BLaER1 (cell line): ENCODE measurements at regions not wholly inside any gene's neighbourhood (a gene's known extent, or its start where the extent isn't known, plus 50 kb on each side); places are given as distances from the start of the nearest gene placed in this dataset.

Experiments used
- H3K27ac ChIP-seq: shearing (Covaris generic); formaldehyde crosslinking; 2 replicates; pipeline ENCODE4 v1.8.1; 2022
- H3K27me3 ChIP-seq: shearing (Covaris generic); formaldehyde crosslinking; 2 replicates; pipeline ENCODE4 v1.8.1; 2022
- H3K36me3 ChIP-seq: shearing (Covaris generic); formaldehyde crosslinking; 2 replicates; pipeline ENCODE4 v1.8.1; 2022
- H3K4me1 ChIP-seq: shearing (Covaris generic); formaldehyde crosslinking; 2 replicates; pipeline ENCODE4 v1.8.1; 2022
- H3K4me2 ChIP-seq: shearing (Covaris generic); formaldehyde crosslinking; 2 replicates; pipeline ENCODE4 v1.8.1; 2022
- H3K4me3 ChIP-seq: shearing (Covaris generic); formaldehyde crosslinking; 2 replicates; pipeline ENCODE4 v1.8.1; 2022
- H3K9ac ChIP-seq: shearing (Covaris generic); formaldehyde crosslinking; 2 replicates; pipeline ENCODE4 v1.8.1; 2022
- H3K9me3 ChIP-seq: shearing (Covaris generic); formaldehyde crosslinking; 2 replicates; pipeline ENCODE4 v1.8.1; 2022
- H4K20me1 ChIP-seq: shearing (Covaris generic); formaldehyde crosslinking; 2 replicates; pipeline ENCODE4 v1.8.1; 2022
- Cebpa-rat ChIP-seq: shearing (Covaris generic); IDR thresholded peaks from 2 replicates; pipeline ENCODE4 v1.8.1; 2022

GRCh38 chr2:16037808-16038457 lies 97.6 kb downstream of the MYCN start:
- Histone ChIP-seq H3K4me2 (no peak overlapping the region), H3K9ac (no peak overlapping the region), H3K9me3 (no peaks in the 10 kb centered on the region), H3K27me3 (no peaks in the 10 kb centered on the region), H3K4me3 (no peak overlapping the region), H3K36me3 (no peaks in the 10 kb centered on the region), H4K20me1 (no peaks in the 10 kb centered on the region), H3K27ac (no peak overlapping the region), H3K4me1 (peaks cover 15% of the 10 kb centered on the region)
- no peak for TF ChIP-seq Cebpa-rat

- Histone ChIP-seq H3K27me3 (no peaks in the 10 kb centered on the region), H3K4me2 (no peak overlapping the region), H3K27ac (no peak overlapping the region), H3K36me3 (no peaks in the 10 kb centered on the region), H3K9ac (no peak overlapping the region), H4K20me1 (no peaks in the 10 kb centered on the region), H3K9me3 (no peaks in the 10 kb centered on the region), H3K4me1 (peaks cover 15% of the 10 kb centered on the region), H3K4me3 (no peak overlapping the region)
- no peak for TF ChIP-seq Cebpa-rat
Observed at GRCh38 chr2:16036951-16037350, 96.6 kb downstream of the MYCN start.

- Histone ChIP-seq H3K27ac (no peak overlapping the region), H4K20me1 (no peaks in the 10 kb centered on the region), H3K27me3 (no peaks in the 10 kb centered on the region), H3K9ac (no peak overlapping the region), H3K4me1 (peaks cover 15% of the 10 kb centered on the region), H3K9me3 (no peaks in the 10 kb centered on the region), H3K4me3 (no peak overlapping the region), H3K4me2 (peak overlapping the region; percentile 34), H3K36me3 (no peaks in the 10 kb centered on the region)
- no peak for TF ChIP-seq Cebpa-rat
Observed at GRCh38 chr2:16035747-16036745, 95.7 kb downstream of the MYCN start.

GRCh38 chr2:16034975-16035746 lies 94.8 kb downstream of the MYCN start:
- Histone ChIP-seq H3K4me3 (no peak overlapping the region), H3K27me3 (no peaks in the 10 kb centered on the region), H4K20me1 (no peaks in the 10 kb centered on the region), H3K9me3 (no peaks in the 10 kb centered on the region), H3K9ac (no peak overlapping the region), H3K4me2 (peak overlapping the region; percentile 34; the same call in 1 of the 2 replicates), H3K27ac (no peak overlapping the region), H3K4me1 (peaks cover 15% of the 10 kb centered on the region), H3K36me3 (no peaks in the 10 kb centered on the region)
- TF ChIP-seq Cebpa-rat: no peak

GRCh38 chr2:16034151-16034974 lies 94.0 kb downstream of the MYCN start:
- Histone ChIP-seq H3K9me3 (no peaks in the 10 kb centered on the region), H3K36me3 (no peaks in the 10 kb centered on the region), H3K27me3 (no peaks in the 10 kb centered on the region), H3K4me2 (0 out of 2 replicates have a peak overlapping the region, but pooled peaks have one; percentile 5), H3K27ac (no peak overlapping the region), H3K9ac (no peak overlapping the region), H3K4me3 (no peak overlapping the region), H4K20me1 (no peaks in the 10 kb centered on the region), H3K4me1 (peaks cover 10% of the 10 kb centered on the region)
- TF ChIP-seq Cebpa-rat: no peak

- Histone ChIP-seq H3K4me1 (peaks cover 10% of the 10 kb centered on the region), H3K9ac (no peak overlapping the region), H3K27me3 (no peaks in the 10 kb centered on the region), H3K27ac (no peak overlapping the region), H3K4me2 (no peak overlapping the region), H4K20me1 (no peaks in the 10 kb centered on the region), H3K36me3 (no peaks in the 10 kb centered on the region), H3K9me3 (no peaks in the 10 kb centered on the region), H3K4me3 (no peak overlapping the region)
- TF ChIP-seq Cebpa-rat: no peak
Observed at GRCh38 chr2:16033032-16033293, 92.6 kb downstream of the MYCN start.

GRCh38 chr2:16032282-16033031 lies 92.1 kb downstream of the MYCN start:
- no peaks in the 10 kb centered on the region for H3K27me3 ChIP-seq
- H4K20me1 ChIP-seq: no peaks in the 10 kb centered on the region
- H3K9ac ChIP-seq: no peak overlapping the region
- H3K36me3 ChIP-seq: no peaks in the 10 kb centered on the region
- H3K9me3 ChIP-seq: no peaks in the 10 kb centered on the region
- H3K4me1 ChIP-seq: peaks cover 10% of the 10 kb centered on the region
- no peak overlapping the region for H3K27ac ChIP-seq
- H3K4me2 ChIP-seq: no peak overlapping the region
- H3K4me3 ChIP-seq: no peak overlapping the region
- no peak for TF ChIP-seq Cebpa-rat

- no peak overlapping the region for H3K4me3 ChIP-seq
- no peak overlapping the region for H3K4me2 ChIP-seq
- no peaks in the 10 kb centered on the region for H4K20me1 ChIP-seq
- peaks cover 10% of the 10 kb centered on the region for H3K4me1 ChIP-seq
- H3K36me3 ChIP-seq: no peaks in the 10 kb centered on the region
- no peaks in the 10 kb centered on the region for H3K27me3 ChIP-seq
- no peak for TF ChIP-seq Cebpa-rat
- no peak overlapping the region for H3K27ac ChIP-seq
- no peaks in the 10 kb centered on the region for H3K9me3 ChIP-seq
- H3K9ac ChIP-seq: no peak overlapping the region
Observed at GRCh38 chr2:16031848-16032159, 91.5 kb downstream of the MYCN start.
